ENCODE measurements at regions not wholly inside any gene's neighbourhood (a gene's known extent, or its start where the extent isn't known, plus 50 kb on each side); places are given as distances from the start of the nearest gene placed in this dataset.
"Not testable (repeated sequence)": the region's sequence is repeated elsewhere in the genome, so short reads cannot be mapped to it uniquely, and the experiment has no call there.

DNA sequence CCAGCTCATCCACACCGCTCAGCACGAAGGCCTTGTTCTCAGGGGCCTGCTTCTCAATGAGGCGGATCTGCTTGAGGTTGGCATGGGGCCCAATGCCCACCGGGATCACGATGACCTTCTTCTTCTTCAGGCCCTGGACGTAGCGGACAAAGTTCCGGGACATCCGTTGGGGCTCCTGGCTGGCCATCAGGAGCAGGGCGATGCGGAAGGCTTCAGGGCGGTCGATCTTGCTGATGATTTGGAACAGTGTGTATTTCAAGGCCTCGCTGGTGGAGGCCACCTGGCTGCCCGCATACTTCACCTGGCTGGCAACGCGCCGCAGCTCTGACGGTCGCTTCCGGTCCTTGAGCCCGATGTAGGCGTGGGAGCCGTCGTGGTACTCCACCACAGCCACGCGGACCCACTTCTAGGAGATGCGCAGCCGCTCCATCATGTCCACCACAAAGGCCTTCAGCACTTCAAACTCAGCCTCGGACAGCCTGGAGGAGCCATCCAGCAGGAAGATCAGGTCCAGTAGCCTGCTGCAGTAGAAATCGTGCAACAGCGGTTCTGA is 105.0 kb upstream of the CCT8L2 start:
- TF ChIP-seq CTCF (conservative IDR thresholded peaks at IDR 0.05; ENCODE audit: low read length); EZH2phosphoT487 (IDR thresholded peaks at IDR 0.05; ENCODE audit: borderline replicate concordance, low read depth, low read length): not testable (repeated sequence)

Measured in OCI-LY7 (cell line).